HG03378 (cell line): ENCODE measurements at regions not wholly inside any gene's neighbourhood (a gene's known extent, or its start where the extent isn't known, plus 50 kb on each side); places are given as distances from the start of the nearest gene placed in this dataset.
A peak's percentile ranks its signal among the peaks of the same experiment; 100 is the strongest.

ENCODE experiments used
- ATAC-seq: cut with Tn5 transposase; IDR thresholded peaks from one replicate; pipeline ENCODE4 v1.9.1; 2021; ENCODE audit warnings: mild to moderate bottlenecking, moderate library complexity; ENCODE audit not compliant: unreplicated experiment

DNA sequence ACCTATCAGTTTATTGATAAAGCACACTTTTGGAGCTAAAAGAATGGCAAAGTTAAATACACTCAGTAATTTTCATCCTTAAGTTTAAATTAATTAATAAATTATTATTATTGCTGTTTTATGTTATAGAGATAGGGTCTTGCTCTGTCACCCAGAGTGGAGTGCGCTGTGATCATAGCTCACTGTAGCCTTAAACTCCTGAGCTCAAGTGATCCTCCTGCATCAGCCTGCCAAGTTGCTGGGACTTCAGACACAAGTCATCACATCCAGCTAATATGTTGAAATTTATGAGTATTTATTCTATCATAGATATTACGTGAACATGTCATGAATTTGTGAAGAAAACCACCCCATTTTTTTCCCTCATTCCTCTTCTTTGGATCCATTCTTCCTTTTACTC lies 64.2 kb downstream of the GJA1 start:
- no peak for ATAC-seq

DNA sequence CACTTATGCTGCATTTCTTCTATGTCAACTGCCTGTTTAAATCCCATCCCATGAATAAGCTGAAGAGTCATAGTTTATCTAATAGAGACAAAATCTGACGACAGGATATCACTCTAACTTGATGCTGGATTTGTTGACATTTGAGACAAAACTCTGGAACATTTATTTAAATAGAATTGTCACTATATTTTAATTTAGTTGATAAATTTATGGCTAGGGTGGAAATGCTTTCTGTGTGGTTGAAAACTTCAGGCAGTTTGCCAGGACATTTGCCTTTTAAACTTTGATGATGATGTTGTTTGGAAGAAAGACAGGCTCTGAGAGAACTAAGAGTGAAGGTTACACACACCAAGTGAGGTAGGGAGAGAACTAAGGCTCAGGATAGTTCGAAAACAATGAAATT lies 68.1 kb downstream of the GJA1 start:
- no peak for ATAC-seq

DNA sequence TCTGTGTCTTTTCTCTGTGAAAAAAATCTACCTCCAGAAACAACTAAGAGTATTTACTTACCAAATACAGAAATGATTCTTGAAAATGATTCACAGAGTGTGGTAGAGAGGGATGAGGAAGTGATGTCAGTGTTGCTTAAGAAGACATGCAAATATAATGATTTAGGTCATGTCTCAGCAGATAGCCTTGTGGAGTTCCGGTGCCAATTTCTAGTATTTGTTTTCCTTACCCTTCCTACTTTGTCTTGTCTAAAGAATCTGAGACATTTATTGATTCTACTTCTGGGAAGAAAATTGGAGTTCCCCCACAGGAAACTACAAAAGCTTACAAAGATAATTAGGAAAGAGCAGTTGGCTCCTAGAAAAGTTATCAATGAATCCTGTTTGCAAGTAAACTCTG lies 68.8 kb downstream of the GJA1 start:
- ATAC-seq = peak; percentile 90

DNA sequence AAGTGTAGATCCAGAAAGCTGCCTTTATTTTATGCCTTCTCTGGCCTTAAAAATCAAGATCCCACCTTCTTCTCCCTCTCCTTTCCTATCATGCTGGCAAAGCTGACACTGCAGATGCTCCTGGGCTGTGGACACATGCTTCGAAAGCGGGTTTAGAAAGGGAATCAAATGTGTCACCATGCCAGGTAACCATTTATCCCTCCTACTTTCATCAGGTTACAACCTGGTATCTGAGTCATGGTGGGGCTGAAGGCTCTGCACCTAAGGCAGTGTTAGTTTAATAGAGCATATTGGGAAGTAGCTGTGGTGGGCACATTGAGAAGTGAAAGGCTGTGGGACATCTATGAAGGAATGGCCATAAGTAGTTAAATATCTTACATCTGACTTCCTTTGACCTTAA lies 69.8 kb downstream of the GJA1 start:
- no peak for ATAC-seq

DNA sequence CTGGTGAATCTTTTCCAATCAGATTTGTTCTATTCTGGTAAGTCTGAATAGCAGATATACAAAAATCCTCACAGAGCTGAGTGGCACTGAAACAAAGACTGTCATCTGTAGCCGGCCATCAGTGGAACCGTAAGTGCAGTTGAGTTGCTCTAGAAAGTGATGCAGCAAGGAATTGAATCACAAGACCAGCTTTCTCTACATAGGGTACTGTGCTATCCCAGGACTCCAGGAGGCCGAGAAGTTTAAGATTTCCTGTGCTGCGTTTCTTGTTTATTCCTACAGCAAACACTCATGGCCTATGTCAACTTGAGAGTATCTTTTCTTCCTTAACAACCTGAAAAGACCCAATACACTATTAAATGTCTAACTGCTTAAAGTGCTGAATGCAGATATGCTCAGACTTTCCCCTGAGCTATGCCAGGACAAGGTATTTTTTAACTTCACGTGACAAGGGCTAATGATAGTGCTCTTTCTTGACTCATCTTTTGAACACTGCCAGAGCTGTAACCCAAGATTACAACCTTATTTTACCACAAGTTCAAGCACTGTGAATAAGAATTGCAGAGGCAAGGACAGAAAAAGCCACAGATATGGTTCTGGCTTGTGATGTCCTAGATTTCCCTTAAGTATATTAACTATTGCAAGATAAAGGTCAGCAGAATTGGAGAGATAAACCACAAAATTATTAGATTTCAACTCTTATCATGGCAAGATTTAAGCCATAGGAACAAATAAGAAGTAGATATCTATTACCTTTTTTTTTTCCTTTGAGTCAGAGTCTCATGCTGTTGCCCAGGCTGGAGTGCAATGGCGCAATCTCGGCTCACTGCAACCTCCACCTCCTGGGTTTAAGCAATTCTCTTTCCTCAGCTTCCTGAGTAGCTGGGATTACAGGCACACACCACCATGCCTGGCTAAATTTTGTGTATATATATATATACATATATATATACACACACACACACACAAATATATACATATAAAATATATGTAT lies 71.6 kb downstream of the GJA1 start:
- no peak for ATAC-seq

DNA sequence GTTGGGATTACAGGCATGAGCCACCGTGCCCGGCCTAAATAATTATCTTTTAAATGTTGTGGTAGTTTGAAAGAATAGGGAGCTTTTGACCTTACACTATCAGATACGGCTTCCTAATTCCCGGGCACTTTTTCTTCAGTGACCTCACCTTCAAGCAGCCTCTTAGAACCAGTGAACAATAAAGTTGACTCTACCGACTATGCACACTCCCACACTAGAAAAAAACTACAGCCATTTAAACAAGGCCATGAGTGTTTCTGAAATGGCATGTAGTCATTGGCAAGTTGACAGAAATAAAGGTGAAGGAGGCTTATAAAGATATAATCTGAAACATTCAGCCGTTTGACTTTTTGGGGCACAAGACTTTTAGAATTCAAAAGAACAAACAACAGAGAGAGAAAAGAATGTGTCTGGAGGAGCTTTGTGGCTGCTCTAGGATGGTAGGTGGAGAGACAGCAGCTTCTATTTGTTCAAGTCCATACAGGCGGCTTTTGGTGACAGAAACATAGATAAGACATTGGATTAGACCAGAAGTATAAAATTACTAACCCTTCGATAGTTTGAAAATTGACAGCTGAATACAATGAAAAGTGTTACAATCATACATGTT lies 75.2 kb downstream of the GJA1 start:
- no peak for ATAC-seq

DNA sequence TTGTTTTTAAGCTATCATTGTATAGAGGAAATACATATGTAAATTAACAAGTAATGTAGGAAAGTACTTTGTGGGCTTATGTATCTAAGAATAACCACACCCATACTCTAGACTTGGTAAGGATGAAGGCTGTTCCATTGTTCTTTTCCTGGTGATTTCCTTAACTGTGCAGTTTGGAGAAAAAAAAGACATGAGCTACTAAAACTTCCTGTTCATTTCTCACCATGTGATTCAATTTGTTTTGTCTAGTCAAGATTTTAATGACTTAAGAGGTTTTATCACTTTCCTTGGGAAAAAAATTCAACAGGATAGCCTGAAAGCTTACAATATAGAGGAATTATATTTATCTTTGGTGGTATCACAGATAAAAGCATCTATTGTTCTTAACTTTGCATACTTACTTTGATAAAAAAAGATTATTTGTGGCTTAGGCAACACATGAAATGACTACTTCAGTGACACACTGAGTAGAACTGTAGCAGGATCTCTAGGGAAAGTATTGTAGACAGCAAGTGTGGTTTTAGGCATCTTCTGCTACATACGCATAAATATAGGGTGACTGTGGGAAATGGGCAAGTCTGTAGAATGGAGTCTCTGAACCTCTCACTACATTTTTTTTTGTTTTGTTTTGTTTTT lies 80.3 kb downstream of the GJA1 start:
- ATAC-seq = no peak

DNA sequence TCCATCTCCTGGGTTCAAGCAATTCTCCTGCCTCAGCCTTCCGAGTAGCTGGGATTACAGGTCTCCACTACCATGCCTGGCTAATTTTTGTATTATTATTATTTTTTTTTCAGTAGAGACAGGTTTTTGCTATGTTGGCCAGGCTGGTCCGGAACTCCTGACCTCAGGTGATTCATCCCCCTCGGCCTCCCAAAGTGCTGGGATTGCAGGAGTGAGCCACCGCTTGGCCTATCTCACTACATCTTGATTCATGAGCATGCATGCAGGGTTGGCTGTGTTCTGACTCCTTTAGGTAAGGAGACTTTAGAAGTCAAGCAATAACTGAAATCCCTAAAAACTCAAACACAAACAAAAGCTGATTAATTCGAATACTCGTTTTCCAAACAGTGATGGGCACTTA lies 80.9 kb downstream of the GJA1 start:
- ATAC-seq = no peak

DNA sequence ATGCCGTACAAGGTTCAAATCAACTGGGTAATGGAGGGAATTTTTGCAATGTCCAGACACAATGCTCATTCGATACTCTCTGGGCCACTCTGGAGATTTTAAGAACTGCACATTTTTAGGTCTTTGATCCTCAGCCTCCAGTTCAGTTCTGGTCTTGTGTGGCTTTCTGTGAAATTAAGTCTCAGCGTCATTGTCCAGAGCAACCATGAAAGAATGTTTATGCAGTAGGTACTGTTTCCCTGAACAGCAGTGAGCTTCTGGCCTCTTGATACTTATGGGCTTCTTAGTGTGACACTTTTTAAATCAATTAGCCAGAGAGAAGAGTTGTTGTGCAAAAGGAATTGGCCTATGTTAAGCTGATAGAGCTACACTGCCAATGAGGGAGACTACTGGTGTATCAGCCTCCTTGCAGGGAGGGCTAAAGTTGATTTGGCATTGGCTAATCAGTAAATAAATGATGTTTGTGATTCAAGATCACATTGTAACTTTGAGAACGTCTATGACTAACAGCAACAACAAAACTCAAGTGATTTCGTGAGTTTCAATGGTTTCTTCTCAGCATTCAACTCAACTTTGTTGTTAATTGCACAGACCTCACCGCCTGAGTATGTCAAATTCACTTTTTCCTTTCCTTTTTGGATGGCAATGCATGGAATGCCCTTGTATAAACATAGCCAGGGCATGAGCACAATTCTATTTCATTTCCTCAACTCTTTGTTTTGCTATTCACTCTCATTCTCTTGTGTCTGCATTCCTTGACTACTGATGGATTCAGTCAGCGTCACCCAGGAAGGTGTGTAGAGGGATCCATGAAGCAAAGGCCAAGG lies 85.1 kb downstream of the GJA1 start:
- ATAC-seq = no peak

DNA sequence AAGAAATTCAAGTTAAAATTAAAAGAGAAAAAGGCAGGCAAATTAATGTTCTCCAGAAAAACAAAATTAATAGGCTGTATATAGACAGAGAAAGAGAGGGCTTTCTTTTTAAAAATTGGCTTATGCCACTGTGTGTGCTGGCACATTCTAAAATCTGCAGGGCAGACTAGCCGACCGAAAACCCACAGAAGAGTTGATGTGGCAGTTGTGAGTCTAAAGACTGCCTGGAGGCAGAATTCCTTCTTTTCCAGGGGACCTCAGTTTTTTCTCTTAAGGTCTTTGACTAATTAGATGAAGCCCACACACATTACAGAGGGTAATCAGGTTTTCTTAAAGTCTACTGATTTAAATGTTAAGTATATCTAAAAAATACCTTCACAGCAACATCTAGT lies 85.7 kb downstream of the GJA1 start:
- ATAC-seq = no peak

DNA sequence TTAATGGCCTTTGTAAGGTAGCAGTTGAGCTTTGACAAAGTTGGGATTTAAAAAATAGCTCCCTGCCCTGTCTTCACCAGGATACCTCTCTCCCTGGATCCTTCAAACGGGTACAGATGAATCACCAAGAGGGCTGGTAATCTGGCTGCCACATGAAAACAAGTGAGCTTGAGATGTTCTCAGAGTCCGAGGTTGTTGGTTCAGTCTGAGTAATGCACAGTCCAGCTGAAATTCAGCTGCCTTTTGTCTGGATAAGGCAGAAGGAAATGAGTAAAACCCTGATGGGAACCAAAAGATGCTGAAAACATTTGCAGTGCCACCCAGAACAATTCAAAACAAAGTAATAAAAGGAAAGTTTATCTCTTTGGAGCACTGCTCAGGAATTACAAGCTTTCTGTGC lies 86.8 kb downstream of the GJA1 start:
- no peak for ATAC-seq

DNA sequence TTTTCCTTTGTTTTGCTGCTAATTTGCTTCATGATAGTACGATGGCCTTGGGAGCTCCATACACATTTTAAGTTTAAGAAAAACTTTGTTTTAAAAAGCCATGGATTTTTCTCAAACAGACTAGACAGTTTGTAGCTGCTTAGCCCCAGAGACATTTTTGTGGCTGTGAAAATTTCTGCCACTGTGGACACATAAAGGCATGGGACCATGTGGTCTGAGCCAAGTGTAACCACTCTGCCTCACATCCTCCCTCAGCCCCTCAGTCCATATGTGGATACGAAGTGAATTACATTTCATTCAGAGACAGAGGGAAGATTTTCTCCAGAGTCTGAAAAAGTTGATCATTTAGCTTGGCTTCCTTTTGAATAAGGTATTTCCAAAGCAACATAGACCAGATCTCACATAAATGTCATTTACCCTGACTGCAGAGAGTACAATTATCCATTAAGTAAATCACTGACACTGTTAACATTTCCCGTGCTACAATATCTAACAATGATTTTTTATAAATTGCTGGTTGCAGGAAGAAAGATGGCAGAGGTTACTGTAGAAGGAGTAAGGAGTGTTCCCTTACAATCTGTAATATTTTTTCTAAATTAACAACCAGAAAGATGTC lies 87.4 kb downstream of the GJA1 start:
- ATAC-seq = no peak

DNA sequence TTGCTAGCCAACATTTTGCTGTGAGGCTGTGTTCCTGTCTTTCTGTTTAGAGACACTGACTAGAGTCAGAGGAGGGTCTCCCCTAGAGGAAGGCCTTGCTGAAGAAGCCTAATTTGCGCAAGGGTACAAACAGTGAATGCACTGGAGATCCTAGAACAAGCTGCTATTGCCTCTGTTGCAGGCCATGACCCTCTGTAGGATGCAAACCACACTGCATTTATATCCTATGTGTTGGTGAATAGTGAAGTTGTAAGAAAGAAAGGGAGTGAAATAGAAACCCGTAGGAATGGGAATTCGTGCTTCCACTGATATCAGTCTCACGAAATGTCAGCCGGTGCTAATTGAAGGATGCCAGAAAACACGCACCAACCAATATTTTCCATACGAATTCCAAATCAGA lies 88.2 kb downstream of the GJA1 start:
- ATAC-seq = no peak

DNA sequence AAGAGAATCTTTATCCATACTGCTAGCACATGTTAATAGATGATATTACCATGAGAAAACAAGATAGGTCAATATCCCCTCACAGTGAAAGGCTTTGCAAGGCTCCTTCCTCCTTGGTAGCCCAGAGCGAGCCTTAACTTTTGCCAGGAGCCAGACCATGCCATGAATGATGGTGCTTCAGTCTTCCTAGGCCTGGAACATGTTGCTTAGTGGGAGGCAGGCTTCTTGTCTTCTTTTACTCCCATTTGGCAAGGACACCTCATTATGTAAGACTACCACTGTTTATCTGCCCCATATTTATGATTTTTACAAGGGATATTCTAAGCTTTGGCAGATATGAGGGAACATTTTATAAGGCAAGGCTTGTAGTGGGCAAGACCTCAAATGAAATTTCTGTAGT lies 90.8 kb downstream of the GJA1 start:
- no peak for ATAC-seq

DNA sequence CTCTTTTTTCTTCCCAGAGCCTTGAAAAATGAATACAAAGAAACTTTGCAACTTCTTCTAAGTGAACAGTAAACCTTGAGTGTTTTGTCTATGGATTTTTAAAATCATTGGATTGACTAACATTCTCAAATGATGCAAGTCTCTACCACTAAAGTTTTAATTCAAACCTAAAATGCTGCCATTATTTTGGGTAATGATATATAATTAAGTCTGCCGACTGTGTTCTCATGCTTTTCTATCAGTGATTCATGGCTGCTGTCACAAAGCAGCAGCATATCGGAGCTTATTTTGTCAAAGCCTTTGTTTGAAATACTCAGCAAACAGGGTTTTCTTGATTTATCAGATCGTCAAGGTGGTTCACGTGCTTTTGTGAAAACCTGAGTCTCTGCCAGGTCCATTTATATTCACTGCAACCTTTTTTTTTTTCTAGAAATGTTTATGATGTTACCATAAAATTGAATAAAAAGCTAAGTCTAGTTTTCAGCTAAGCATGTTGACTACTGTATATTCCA lies 96.3 kb downstream of the GJA1 start:
- ATAC-seq = no peak

DNA sequence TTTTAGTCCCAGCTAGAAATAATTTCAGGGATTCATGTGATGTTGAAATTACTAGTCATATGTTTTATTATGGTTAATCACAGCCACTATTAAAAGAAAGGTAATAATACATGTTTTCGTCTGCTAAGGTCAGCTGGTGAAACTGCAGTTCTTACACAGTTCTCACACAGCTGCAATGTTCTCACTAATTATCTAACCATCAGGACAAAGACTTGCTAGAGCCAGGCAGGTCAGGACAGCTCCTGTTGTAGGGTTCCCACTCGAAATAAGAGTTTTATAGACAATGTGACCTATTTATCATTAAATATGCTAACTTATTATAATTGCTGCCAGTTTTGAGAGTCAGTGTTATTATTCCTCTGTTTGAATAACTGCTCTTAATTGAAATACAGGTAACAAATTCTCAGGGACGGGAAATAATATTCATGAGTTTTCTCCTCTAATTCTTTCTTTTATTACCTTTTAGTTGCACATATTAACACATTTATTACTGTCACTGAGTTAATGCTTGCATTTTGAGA lies 97.9 kb downstream of the GJA1 start:
- no peak for ATAC-seq

DNA sequence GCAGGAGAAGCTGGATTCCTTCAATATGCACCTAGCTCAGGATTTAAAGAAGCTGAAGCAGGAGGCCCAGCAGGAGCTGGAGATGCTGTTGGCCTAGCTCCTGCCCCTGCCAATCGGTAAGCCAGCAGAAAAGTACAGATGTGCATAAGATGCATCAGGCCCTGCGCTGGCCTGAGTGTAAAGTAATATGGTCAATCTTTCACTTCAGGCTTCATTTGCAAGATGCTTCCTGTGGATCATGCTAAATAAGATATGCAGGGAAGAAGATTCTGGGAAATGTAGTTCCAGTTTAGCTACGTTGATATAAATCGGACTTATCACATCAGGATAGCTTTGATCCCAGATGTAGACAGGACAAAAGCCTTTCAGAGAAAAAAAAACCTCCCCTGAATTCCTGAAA lies 100.3 kb downstream of the GJA1 start:
- ATAC-seq = no peak

DNA sequence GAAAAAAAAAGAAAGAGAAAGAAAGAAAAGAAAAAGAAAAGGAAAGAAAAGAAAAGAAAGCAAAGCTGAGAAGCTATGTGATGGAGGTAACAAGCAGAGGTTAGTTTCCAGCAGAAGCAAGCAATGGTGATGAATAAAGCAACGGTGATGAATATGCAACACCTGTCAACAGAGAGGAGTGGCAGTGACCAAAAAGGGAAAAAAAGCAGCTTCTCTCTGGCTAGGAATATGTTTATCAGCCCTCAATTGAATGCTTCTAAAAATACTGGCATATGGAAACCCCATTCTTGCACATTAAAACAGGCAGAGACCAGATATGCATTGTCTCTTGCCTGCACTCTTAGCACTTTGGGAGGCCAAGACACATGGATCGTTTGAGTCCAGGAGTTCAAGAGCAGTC lies 100.9 kb downstream of the GJA1 start:
- ATAC-seq = no peak

DNA sequence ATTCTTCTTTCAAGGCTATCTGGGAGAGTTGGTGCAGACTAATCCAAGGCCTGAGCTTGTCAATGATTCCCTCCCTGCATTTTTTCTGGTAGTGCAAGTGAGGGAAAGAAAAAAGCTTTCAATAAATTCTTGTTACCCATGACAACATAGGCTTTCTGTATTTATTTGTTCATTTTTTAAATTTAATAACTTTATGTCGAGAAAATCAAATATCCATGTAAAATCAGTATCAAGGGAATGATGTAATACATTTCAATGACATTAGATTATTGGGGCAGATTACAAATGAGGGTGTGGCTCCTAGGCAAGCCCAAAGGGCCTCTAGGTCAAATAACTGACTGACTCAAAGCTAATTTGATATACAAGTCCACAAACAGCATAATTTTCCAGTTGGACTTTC lies 104.0 kb downstream of the GJA1 start:
- ATAC-seq = no peak

DNA sequence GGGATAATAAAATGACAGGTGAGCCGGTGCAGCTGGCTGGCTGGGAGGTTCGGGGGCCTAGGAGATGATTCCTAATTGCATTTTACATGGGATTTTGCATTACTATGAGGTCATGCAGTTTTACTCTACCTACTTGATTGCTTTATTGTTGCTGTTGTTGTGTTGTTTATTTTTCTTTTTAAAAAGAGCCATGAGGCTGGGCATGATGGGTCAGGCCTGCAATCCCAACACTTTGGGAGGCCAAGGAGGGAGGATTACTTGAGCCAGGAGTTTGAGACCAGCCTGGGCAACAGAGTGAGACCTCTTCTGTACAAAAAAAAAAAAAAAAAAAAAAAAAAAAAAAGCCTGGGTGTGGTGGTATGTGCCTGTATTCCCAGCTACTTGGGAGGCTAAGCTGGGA lies 104.8 kb downstream of the GJA1 start:
- no peak for ATAC-seq
